UCSD-AML1 (cell line): ENCODE measurements at regions not wholly inside any gene's neighbourhood (a gene's known extent, or its start where the extent isn't known, plus 50 kb on each side); places are given as distances from the start of the nearest gene placed in this dataset.
"Not testable (repeated sequence)": the region's sequence is repeated elsewhere in the genome, so short reads cannot be mapped to it uniquely, and the experiment has no call there.

Experiments used
- DNase-seq: peaks from one replicate; lab custom pipeline; 2025; ENCODE audit not compliant: unreplicated experiment; lab: John Stamatoyannopoulos, UW

DNA sequence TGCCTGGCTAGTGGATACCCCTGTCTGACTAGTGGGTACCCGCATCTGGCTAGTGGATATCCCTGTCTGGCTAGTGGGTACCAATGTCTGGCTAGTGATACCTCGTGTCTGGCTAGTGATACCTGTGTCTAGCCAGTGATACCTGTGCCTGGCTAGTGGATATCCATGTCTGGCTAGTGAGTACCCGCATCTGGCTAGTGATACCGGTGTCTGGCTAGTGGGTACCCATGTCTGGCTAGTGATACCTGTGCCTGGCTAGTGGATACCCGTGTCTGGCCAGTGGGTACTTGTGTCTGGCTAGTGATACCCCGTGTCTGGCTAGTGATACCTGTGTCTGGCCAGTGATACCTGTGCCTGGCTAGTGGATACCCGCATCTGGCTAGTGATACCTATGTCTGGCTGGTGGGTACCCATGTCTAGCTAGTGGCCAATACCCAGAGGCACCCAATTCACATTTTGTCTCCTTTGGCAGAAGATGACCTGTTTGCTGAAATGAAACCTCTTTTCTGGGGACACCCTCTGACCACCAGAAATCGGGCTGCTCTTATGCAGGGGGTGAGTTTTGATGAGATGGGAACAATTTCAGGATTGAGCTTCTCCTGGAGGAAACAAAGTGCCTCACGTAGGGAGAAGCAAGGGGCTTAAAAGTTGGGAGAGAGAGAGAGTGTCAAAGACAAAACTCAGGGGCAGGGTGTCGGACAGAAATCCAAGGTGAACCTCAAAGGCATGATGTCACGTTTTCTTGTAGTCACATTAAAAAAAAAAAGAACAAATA is 63.4 kb downstream of the SMIM38 start:
- DNase-seq = no peak

DNA sequence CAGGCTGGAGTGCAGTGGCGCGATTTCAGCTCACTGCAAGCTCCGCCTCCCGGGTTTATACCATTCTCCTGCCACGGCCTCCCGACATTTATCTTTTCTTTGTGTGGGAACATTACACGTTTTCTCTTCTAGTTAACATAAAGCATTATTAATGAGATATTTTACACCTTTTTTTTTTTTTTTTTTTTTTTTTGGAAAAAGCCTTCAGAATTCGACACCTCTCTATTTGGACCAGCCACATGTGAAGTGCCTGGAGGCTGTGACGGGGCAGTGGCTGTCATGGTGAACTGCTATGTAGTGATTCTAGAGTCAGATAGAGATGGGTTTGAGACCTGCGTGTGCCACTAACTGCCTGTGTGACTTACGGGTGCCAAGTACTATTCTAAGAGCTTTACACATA is 64.3 kb downstream of the SMIM38 start:
- no peak for DNase-seq

DNA sequence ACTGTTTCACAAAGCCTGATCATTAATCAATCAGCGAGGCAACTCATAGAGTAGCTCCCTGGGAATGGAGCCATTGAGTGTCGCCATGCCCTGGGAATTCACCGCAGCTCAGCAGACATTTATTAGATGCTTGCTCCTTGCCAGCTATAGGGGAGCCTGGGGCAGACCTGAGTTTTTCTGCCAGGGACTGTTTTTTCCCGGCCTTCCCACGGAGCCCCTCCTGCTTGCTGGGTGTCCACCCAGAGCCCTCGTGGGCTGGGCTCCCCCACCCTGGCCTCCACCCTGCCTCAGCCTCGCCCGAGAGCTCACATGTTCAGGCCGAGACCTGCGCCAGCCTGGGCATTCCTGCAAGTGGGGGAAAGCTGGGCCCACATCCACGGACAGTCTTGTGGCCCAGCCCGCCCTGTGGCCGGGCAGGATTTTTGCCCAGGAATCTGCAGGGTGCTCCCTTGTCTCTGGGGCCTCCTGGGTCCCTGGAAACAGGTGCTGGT is 64.9 kb downstream of the SMIM38 start:
- no peak for DNase-seq

DNA sequence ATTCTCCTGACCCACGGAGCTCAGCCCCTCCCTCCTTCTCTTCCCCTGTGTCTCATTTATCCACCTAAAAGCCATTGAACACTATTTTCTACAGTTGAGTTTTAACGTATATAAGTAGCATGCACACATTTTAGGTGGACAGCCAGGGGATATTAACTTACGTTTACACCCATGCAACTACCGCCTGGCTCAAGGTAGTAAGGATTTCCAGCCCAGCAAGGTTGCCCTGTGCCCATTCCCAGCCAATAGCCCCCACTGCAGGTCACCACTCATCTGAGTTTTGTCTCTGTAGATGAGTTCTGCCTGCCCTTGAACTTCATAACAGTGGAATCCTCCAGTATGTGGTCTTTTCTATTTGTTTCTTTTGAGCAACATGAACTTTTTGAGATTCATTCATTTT is 65.4 kb downstream of the SMIM38 start:
- DNase-seq = no peak

DNA sequence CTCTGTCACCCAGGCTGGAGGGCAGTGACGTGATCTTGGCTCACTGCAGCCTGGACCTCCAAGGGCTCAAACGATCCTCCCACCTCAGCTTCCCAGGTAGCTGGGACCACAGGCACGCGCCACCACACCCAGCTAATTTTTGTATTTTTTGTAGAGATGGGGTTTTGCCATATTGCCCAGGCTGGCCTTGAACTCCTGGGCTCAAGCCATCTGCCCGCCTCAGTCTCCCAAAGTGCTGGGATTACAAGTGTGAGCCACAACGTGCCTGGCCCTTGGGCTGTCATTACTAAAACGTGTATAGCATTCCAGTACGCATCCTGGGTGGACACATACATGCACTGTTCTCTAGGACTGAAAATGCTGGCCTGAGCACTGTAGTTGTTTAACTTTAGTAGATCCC is 65.9 kb downstream of the SMIM38 start:
- not testable (repeated sequence) for DNase-seq

DNA sequence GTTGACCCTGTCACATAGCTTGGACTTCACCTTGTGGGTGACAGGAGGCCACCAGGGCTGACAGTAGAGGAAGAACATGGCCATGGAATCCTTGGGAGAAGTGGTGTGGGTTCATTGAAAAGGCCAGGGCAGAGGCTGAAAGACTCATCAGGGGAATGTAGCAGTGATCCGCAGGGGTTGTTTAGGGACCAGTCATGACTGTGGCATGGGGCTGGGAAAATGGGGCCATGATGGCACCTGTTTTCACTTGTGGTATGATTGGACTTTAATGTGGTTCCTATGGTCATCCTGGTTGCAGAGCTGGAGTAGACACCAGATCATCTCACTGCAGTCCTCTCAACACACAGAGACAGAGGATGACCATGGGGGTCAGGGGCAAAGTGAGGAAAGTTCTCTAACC is 66.7 kb upstream of the MYEOV start:
- no peak for DNase-seq

DNA sequence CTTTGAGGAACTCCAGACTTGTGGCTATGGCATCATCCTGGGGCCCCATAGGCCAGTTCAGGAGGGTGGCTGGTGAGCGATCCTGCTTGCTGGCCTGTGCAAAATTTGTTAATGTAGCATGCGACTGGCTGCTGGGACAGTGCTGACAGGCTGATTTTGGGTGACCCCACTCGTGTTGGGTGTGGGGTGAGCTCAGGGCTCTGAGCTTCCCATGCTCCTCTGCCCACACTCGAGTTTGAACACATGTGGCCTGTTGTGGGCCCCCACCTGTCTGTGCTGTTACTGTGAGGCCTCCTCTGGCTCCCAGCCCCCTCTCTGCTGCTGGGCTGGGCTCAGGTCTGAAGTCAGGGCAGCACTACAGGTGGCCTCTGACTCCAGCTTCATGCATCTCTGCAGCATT is 64.4 kb upstream of the MYEOV start:
- DNase-seq = no peak

DNA sequence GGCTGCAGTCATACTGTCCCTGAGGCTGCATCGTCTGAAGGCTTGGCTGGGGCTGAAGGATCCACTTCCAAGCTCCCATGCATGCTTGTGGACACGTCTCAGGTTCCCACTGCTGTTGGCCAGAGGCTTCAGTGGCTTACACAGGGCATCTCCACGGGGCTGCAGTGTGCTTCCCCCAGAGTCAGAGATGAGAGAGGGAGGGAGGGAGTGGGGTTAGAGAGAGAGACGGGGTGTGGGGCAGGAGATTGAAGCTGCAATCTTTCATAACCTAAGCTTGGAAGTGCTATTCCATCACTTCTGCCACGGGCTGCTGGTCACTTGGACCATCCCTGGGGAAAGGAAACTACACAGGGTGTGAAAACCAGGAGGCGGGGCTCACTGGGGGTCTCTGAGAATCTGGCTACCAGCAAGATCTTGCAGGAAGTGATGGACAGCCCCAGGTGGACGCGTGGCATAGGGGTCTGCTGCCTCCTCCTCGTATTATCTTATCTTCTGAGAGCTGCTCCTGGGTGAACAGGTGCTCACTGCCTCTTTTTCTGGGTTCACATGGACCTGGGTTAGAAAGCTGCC is 63.0 kb upstream of the MYEOV start:
- no peak for DNase-seq

DNA sequence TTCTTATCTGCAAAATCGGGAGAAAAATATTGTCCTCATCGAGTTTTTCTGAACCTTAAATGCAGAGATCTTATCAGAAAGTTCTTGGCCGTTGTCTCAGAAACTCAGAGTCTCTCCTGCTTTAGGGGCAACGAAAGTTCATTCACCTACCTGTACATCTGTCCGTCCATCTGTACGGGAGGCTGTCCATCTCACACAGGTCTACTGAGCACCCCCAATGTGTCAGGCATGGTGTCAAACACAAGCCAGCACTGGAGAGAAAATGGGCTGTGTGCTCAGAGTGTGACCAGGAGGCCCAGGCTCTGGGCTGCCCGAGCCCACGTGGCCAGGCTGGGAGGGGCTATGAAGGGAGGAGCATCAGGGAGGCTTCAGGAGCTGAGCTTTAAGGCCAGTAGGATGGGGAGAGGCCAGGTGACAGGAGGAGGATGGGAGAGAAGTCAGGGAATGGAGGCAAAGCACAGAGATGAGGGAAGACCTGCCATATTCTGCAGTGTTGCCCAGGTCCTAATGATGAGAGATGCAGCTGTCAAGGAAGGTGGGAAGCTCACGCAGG is 62.4 kb upstream of the MYEOV start:
- DNase-seq = no peak

DNA sequence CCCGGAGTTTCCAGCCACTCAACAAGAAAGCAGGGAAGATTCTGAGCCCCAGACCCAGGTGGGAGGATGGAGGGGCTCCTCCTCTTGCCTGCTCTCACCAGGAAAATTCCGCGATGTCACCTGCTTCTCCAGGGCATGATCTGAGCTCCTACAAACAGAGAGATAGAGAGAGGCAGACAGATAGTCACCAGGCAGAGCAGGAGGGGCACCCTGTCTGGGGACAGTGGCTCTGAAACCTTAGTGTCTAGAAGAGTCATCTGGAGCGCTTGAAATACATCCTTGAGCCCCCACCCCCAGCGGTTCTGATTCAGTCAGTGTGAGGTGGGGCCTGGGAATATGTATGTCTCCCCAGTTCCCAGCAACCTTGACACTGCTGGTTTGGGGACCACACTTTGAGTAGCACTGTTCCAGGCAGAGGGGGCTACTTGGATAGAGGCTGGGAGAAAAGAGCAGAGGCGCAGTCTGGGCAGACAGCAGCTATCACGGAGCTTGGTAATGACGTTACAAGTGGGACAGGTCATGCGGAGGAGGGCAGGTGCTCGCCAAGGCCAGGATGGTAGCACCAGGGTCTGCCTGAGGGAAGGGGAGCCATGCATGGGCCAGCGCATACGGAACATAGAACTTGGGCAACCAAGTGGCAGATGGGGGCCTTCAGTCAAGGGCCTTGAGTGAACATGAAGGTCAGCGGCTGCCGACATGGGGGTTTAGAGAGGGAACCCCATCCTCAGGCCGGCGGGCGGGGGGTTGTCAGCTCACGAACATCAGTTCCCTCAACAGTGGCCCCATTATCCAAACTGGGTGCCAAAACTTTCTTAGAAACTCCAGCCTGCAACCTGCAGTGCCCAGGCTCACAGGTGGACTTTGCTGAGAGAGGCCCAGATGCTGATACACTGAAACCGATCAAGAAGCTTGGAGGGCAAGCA is 60.9 kb upstream of the MYEOV start:
- no peak for DNase-seq

DNA sequence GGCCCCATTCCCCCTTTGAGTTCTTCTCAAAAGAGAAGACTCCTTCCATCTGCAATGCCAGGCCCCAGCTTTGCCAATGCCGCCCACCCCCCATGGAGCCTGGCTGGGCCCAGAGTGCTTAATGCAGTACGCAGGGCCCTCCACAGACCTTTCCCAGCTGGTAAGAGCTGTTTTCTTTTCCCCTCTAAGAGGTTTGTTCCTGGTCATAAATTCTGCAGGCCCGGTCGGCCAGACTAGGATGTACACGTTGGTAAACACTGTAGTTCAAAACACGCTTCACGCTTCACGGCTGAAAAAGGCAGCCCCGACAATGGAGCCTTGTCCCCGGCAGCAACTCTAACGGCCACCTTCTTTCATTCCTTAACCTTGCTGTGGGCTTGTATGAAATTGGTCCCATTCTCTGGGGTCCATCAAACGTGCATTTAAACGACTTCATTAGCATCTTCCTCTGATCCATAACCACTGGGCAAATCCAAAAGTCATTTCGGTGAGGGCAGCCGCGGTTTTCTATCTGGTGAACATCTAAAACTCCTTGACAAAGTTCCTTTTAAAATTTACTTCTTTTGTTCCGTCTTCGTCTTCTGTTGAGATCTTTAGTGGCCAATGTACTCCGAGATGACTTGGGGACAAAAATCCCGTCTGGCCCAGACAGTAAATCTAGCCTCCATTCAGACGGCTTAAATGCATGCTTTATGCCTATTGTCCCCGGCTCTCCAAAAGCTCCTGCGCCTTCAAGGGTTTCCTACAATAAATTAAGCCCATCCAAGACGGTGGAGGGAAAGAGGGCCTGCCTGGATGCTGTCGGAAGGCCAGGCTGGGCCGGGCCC is 60.0 kb upstream of the MYEOV start:
- no peak for DNase-seq

DNA sequence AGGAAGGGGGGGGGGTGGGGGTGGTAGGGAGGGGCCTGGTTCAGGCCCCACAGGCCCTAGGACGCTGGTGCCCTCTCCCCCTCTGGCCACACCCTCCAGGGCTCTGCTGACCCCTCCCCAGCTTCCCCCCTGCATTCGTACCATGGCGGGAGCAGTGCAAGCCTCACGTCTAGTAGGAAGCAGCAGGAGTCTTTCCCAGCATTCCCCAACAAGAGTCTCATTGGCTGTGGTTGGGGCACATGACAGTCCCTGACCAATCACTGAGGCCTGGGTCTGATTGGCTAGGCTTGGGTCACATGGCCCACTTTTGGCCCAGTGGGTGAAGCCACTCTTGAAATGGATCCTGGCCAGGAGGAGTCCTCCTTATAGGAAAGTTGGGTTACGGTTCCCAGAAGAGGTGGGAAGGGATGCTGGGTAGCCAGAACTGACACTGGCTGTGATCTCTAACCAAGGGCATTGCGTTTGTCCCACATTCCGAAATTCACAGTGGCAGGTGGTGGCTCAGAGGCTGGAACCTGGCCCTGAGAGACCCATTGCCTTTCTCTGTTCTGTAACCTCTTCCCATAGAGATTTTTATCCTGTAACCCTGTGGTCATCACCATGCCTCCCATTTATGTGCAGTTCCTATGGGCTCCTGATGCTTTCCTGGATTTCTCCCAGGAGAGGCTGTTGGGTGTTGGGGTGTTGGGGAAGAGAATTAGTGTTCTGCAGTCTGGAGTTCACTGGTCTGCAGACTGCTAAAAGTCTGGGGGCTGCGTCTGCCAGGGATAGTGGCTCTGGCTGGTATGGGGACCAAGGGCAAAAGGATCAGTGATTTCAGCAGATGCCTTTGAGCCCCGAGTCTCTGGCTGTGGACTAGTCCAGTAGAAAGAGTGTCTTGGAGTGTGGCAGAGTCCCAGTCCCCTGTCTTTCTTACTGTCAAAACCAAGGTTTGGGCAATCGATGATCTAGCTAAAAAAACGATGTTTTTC is 58.9 kb upstream of the MYEOV start:
- no peak for DNase-seq

DNA sequence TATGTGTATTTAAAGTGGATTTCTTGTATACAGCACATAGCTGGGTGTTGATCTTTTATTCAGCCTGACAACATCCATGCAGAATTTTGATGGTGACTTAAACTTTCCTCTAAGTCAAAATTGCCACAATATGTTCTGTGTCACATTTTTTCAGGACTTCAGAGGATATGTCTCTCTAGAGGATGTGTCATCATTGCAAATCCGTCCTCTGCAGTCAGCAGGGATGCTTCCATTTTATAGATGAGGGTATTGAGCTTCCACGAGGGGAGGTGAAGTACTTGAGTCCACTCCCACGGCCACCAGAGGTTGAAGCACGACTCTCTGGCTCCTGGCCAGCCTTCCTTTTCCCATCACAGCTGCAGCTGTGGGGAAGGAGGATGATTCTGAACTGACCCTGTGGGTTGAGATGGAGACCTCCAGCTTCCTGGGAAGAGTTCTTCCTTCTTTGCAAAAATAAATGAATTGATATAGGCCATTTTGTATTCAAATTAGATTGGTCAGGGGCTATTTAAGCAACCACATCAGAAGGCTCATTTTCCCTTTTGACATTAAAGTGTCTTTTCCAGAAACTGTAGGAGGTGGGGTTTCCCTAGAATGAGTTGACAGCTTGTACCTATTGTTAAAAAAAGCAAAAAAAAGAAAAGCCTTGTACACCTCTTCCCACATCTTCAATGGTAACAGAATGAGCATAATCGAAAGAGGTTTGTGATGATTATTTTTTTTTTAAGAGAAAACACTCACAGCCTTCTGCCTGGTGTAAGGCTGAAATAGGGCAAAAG is 55.2 kb upstream of the MYEOV start:
- no peak for DNase-seq

DNA sequence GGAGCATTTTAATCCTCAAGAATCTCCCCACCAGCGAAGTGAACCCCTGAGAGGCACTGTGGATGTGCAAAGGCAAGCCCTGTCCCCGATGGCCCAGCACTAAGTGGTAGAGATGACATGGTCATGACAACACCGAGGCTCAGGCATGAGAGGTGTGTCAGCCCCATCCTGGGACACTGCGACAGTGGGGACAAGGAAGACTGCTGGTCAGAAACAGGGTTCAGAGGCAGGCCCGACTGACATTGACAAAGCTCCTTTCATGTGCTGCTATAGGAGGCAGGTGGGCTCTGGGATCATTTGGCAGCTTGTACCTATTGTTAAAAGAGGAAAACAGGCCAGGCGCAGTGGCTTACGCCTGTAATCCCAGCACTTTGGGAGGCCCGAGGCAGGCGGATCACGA is 54.3 kb upstream of the MYEOV start:
- DNase-seq = no peak

DNA sequence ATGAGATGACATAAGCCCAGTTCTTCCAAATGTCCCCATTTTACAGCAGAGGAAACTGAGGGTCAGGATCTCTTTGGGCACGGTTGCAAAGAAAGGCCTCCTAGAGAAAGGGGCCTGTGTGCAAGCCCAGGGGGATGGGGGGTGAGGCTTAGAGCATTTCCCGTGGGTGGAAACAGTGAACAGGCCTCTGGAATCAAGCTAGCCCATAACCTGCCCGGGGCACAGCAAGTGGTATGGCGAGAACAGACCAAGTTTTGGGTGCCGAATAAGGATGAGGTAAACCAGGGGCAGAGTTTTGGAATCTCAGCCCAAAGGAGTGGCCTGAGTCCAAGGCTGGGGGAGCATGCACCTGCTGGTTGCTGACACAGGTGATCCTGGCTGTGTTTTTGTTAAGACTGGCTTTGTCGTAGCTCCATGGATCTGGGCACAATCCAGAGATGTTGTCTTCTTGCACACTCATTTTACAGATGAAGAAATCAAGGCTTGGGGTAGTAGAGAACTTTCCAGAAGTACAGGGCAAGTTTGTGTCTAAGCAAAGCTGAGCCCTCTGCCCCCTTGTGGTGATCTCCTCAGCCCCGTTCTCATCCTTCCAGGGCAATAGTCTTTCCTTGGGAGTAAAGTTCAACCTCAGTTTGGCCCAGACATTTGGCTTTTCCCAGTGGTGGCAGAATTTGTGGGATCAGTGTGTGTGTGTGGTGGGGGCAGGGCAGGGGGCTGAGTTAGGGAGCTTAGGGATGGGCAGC is 53.5 kb upstream of the MYEOV start:
- peak; percentile 23 for DNase-seq

DNA sequence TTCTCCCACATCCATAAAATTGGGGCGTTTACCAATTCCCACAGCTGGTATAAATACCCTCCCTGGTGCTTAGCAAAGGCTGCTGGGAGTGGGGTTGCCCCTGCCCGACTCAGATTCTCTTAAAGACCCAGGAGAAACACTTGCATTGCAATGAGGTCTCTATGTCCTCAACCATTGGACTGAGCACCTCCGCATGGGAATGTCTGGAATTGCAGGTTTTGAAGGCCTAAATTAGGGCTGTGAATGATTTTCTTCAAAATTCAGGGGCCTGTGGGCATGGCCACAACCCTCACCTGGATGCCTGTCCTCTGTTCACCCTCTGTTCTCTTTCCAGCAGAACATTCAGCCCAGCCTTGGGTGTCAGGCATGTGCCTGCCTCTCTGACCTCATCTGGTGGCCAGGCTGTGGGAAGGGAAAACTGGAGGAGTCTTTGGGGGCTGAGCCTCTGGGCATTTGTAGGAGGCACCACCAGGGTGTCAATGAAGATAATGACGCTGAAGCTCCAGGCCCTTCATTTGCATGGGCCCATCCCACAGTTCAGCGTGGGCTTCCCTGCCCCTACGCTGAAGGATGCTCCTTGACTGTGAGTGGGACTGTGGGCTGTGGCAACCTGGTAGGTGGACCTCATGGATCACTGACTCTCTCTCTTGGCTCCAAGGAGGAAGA is 52.7 kb upstream of the MYEOV start:
- no peak for DNase-seq

DNA sequence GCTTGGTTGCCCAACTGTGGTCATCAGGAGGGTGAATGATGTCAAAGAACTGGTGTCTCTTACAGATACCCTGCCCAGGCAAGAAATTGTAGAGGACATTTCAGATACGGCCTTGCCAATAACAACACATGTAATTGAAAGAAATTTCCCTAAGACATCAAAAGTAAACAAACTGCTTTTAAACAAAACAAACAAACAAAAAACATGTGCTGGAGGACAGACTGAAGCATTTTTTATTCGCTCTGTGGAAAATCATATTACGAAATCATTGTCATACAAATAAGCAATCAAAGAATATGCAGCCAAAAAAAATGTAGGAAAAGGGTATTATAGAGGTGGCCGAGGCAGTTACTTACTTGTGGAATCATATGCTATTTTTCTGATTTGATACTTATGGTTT is 52.1 kb upstream of the MYEOV start:
- no peak for DNase-seq
